Cardiac septum (tissue), 1 donor: ENCODE measurements at regions not wholly inside any gene's neighbourhood (a gene's known extent, or its start where the extent isn't known, plus 50 kb on each side); places are given as distances from the start of the nearest gene placed in this dataset.

Source experiments
- DNase-seq: peaks from one replicate; pipeline ENCODE4 v3.0.0-alpha.2; 2020; ENCODE audit warnings: low spot score
- intact Hi-C: fragments of 100-400 bp; cut with DNase I; formaldehyde crosslinking; loops from one replicate; pipeline ENCODE4 v1.14.0; 2022
- donor health status: DM: no; HTN: no; CAD: no.

DNA sequence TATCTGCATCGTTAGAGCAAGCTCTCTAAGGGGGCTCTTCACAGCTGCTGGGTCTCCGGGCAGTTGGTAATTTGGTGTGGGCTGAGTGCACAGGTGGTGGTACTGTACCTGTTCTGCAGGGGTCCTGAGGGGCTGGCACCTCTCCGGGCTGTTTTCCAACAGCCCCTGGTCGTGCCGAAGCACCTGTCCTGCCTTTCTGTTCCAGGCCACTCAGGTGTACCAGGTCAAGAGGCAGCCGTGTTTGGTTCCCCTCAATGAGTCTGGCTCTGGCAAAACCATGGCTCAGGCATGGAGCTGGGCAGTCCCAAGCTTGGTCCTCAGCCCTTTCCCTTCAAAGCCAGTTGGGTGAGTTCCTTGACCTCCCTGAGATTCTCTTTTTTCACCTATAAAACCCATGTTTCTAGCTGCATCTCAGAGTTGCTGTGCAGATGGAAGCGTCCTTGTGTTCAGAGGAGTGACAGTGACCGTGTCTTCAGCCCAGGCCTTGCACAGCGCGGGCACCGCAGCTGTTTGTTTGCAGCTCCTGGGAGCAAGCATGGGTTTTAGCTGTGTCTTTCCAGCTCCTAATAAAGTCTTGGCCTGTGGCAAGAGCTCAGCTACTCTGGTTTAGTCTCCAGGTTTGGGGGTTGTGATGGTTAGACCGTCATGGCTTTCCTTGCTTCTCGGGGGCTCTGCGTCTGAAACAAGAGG is 110.9 kb downstream of the GLI2 start:
- DNase-seq: no peak
- intact Hi-C loops: no loop called here

DNA sequence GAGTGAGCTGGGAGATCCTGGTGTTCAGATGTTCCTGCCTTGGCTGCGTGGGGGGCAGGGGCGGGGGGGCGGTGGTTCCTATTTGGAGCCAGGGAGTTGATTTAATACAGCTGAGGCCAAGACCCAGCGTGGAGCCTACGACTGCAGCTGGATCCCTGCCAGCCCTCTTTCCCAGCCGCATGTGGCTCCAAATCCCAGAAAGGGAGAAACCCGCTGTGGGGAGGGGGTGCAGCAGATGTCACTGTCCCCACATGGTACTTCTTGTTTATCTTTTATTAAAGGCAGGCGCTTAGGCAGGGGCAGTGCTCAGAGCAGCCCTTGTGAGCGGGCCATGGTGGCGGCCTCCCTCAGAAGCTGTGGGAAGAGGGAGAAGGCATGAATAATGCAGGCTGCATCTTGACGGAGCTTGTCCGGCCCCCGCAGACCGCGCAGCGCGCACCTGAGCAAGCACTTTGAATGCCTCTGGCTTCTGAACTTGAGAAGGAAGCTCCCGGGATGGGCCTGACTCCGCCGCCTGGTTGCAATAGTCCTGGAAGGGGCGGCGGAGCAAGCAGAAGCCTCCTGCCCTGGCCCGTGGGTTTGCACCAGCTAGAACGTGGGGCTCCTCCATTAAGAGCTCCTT is 112.1 kb downstream of the GLI2 start:
- no peak for DNase-seq
- intact Hi-C loops: no loop called here

- DNase-seq: no peak
- intact Hi-C loops: no loop called here
These were observed 113.6 kb downstream of the GLI2 start for GRCh38 chr2:120849278-120849677.

DNA sequence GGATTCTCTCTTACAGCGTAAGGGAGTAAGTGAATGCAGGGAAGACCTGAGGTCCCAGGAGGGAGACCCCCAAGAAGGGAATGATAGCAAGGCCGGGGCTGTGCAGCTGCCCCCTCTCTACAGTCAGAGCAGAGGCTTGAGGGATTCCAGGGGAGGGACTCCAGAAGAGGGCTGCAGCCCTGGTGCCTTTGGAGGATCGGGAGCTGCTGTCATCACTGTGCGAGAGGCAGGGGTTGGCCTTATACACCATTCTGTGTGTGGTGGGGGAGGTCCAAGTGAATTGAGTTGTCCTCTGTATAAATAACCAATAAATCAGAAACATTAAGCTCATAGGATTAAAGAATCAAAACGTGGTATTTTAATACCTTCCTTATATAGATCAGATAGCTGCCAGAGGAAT is 114.9 kb downstream of the GLI2 start:
- intact Hi-C loops: no loop called here

DNA sequence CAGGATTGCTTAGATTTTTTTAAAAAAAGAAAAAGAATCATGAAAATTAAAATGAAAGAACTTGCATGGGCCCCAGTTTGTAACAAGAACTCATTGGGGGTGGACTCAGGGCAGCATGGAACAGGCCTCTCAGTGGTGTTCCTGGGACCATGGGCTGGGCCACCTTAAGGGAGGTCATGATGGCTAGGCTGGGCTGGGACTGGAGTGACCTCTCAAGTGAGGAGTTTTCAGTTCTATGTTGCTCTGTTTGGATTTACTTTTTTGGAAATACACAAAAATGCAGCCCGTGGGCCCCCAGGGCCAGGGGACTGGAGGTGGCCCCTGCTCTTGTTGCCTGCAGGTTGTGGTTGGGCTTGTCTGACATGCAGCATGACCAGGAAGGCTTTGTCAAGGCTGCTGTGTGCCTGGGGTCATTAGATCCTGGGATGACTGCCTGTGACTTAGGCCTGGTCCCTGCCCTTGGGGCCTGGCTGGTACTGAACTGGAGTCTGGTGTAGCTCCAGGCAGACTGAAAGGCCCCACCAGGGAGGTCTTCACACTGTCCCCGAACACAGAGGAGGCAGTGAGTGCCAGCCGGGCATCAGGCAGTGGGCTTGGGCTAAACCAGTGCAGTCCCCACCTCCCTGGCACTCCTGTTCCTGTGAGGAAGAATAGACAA is 115.6 kb downstream of the GLI2 start:
- peak; percentile 59 for DNase-seq
- intact Hi-C loops: no loop called here

More for the DNA sequence above, 114.9 kb downstream of the GLI2 start:
- DNase-seq: no peak

GRCh38 chr2:120852200-120852815 is 116.6 kb downstream of the GLI2 start:
- DNase-seq: peak; percentile 70
- intact Hi-C loops: no loop called here

- peak; percentile 63 for DNase-seq
- intact Hi-C loops: no loop called here
These were observed 117.8 kb downstream of the GLI2 start for GRCh38 chr2:120853306-120854013.

DNA sequence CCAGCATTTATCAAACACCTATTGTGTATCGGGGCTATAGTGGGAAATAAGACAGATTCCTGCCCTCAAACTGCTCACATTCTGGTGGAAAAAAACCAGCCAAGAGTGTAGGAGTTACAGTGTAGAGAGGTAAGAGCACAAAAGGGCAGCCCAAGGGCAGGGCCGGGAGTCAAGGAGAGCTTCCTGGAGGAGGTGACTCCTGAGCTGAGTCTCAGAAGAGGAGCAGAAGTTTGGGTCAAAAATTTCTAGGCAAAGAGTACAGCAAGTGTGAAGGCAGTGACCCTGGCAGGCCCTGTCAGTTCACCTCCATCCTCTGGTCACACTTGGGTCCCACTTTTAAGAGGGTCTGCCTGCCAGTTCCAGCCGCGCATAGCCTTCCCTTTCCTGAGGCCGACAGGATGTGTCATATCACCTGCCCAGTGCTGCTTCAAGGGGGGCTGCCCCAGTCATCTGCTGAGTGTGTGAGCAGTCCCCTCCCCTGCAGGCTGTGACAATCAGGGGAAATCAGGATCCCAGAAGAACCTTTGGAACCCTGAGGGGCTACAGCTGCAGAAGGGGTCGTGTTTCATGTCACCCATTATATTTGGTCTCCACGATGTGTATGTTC is 118.4 kb downstream of the GLI2 start:
- peak; percentile 68 for DNase-seq
- intact Hi-C loops: no loop called here

- DNase-seq: peak; percentile 69
- intact Hi-C loops: no loop called here
These were observed 119.3 kb downstream of the GLI2 start for GRCh38 chr2:120854766-120855530.

GRCh38 chr2:120855855-120856405 is 120.3 kb downstream of the GLI2 start:
- DNase-seq: peak; percentile 58
- intact Hi-C loops: no loop called here

DNA sequence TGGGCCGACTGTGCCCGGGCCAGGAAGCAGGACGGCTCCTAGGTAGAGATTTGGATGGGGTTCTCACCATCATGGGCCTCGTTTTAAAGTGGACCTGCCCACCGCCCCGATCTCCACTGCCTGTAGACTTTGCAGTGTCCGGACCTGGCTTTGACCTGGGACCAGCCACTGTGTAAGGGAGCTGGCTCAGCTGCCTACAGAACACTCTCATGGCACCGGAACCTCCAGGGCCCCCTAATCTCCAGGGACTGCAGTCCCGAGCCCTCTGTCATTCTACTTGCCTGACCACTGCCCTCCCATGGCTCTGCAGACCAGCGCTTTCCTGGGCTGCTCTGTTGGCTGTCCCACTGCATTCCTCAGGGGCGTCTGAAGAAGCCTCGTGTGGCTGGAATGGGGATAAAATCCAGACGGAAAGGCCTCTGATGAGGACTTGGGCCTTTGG is 120.8 kb downstream of the GLI2 start:
- intact Hi-C loops: no loop called here
- peak; percentile 50 for DNase-seq

DNA sequence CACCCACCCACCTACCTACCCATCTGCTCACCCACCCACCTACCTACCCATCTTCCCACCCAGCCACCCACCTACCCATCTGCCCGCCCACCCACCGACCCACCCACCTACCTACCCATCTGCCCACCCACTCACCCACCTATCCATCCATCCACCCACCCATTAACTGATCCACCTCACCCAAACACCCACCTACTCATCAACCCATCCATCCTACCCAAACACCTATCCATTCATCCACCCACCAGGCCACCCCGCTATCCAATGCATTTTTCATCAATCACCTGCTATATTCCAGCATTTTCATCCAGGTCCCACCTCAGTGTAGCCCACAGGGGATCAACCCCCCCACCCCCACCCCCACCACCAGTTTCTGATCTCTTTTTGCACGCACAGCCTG is 121.8 kb downstream of the GLI2 start:
- intact Hi-C loops: no loop called here

DNA sequence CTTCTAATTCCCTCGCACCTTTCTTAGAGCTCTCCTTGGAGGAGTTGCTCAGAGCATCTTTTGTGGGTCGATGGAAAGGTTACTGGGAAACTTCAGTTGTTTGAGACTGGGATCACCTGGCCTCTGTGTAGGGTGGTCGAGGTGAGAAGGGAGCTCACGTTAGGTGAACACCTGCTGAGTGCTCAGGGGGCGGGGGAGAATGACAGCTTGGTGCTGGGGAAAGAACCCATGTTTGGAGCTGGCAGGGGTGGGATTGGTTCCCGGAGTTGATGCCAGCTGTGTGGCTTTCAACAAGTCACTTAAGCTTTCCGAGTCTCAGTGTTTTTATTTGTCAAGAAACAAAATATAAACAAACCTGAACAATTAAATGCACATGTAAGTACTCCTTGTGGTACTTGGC is 122.3 kb downstream of the GLI2 start:
- peak; percentile 68 for DNase-seq
- intact Hi-C loops: no loop called here

More for the DNA sequence above, 121.8 kb downstream of the GLI2 start:
- peak; percentile 10 for DNase-seq

DNA sequence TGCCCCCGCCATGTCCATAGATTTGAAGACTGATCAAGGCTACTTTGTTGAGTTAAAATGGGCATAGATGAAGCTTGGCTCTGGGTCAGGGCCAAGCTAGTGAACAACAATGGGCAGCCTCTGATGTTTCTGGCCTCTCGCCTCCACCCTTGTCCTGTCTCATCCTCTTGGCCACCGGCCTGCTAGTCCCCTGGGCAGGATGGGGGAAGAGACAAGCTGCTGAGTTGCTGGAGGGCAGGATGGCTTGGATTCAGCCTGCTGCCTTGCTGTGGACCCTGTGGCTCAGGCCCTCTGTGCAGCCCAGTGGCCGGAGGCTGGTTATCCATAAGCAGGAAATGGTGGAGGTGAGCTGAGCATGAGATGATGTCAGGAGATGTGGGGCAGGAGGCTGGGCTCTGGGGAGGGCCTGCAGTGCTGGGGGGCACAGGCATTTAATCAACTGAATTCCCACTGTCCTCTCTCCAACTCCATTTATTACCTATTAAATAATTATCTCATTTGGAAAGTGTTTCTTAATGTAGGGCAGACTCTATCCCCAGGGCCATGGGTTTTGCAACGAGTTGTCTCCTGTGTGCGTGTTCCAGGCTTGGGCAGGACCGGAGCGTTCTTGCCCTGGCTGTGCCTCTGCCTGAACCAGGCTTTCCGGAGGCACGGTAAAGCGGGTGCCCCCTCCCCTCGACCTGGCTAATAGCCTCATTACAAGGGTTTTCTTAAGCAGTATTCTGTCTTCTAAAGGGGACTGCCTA is 122.9 kb downstream of the GLI2 start:
- intact Hi-C loops: no loop called here
- DNase-seq: peak; percentile 35

DNA sequence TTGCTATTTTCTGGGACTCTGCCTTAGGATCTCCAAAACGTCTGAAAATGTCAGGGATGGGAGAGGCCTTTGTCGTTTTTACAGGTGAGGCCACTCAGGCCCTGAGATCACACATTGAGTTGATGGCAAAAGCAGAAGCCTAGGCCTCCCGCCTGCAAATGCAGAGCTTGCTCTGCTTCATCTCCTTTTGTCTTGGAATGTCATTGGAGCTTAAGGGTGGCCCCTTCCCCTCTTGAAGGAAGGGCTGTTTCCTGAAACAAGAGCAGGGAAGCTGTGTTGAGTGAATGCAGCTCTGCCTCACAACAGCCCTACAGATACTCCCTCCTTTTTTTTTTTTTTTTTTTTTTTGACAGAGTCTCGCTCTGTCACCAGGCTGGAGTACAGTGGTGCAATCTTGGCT is 123.5 kb downstream of the GLI2 start:
- intact Hi-C loops: no loop called here

DNA sequence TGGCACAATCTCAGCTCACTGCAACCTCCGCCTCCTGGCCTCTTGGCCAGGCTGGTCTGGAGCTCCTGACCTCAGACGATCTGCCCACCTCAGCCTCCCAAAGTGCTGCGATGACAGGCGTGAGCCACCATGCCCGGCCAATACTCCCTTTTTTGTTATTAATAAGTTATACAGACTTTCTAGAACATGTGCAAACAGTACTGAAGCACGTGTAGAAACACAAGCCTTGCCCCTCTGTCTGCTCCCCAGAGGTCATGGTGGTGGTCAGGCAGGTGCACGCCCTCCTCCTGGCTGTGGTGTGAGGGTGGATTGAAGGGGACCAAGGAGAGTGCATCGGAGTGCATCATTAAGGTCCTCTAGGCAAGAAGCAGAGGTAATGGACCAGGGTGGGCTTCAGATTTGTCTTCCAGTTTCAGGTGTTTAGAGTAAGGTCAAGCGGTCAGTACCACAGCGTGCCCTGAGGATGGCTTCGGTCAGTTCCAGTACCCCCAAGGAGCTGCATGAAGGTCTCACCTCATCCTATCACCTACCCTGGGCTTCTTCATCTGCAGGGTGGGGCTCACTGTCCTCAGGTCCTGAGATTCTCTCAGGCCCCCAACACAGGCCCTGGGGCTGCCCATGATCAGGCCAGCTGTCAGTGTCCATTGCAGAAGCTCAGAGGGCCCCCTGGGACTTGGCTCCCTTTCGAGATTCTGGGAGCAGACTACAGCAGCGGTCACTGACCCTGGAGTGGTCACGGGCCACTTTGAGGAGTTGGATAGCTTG is 124.3 kb downstream of the GLI2 start:
- intact Hi-C loops: no loop called here
- DNase-seq: peak; percentile 59

More for the DNA sequence above, 123.5 kb downstream of the GLI2 start:
- DNase-seq: peak; percentile 46

DNA sequence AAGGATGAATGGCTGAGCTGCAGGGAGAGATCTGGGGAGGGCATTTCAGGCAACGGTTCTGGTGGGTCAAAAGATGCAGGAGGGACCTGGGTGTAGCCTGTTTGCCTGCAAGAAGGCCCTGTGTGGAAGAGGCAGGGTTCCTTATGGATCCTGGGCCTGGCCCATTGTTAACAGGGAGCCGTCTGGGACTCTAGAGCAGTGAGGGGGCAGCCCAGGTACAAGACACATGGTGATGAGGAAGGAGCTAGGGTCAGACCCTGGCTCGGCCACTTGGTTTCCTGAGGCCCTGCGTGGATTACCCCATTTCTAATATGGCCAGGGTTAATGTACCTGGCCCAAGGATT is 124.9 kb downstream of the GLI2 start:
- intact Hi-C loops: no loop called here
- peak; percentile 68 for DNase-seq
